WERI-Rb-1 (cell line): ENCODE measurements at regions not wholly inside any gene's neighbourhood (a gene's known extent, or its start where the extent isn't known, plus 50 kb on each side); places are given as distances from the start of the nearest gene placed in this dataset.
A peak's percentile ranks its signal among the peaks of the same experiment; 100 is the strongest.

Experiments used
- DNase-seq: peaks from one replicate; pipeline ENCODE4 v3.0.0-alpha.2; 2020
- H3K27ac ChIP-seq: fragments of 250-450 bp; sonication (Bioruptor Pico); 2 replicates; pipeline ENCODE4 v1.5.1; 2020; ENCODE audit warnings: mild to moderate bottlenecking, moderate library complexity
- H3K27me3 ChIP-seq: fragments of 250-450 bp; sonication (Bioruptor Pico); 2 replicates; pipeline ENCODE4 v1.5.1; 2021; ENCODE audit warnings: mild to moderate bottlenecking, low read depth, moderate library complexity; ENCODE audit not compliant: insufficient read depth, severe bottlenecking
- H3K36me3 ChIP-seq: fragments of 250-450 bp; sonication (Bioruptor Pico); 2 replicates; pipeline ENCODE4 v1.5.1; 2020; ENCODE audit warnings: mild to moderate bottlenecking, moderate library complexity
- H3K4me3 ChIP-seq: 2 replicates; pipeline ENCODE4 v1.5.1; 2011; ENCODE audit warnings: low read depth, mild to moderate bottlenecking, control low read depth, low read length
- H3K9me3 ChIP-seq: fragments of 250-450 bp; sonication (Bioruptor Pico); 2 replicates; pipeline ENCODE4 v1.5.1; 2021; ENCODE audit warnings: mild to moderate bottlenecking, moderate library complexity; ENCODE audit not compliant: severe bottlenecking
- TF ChIP-seq, protein P1 (sequence below): IDR thresholded peaks from 2 replicates; pipeline ENCODE4 v1.5.1; 2011; ENCODE audit warnings: low read depth, mild to moderate bottlenecking, control low read depth, inconsistent platforms, low read length

DNA sequence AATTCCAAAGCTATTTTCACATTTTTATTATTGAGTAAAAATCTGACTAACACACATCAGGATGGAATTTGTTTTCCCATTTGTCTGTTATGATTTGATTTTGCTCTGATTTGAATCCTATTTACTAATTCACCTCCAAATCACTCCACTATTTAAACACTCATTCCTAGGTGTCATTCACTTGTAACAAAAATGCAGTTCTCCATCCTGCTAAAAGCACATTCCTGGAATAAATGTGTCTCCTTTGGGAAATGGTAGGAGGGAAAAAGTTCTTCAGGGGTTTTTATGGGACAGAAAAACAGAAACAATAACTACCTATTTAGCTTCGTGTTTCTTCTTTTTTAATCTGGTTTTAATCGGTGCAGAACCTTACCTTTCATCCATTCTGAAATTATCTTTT lies 494.1 kb upstream of the CITED2 start:
- no peak for DNase-seq
- H3K4me3 ChIP-seq = no peak overlapping the region
- H3K27me3 ChIP-seq = no peaks in the 10 kb centered on the region
- H3K36me3 ChIP-seq = no peaks in the 10 kb centered on the region
- no peak overlapping the region for H3K27ac ChIP-seq
- H3K9me3 ChIP-seq = no peaks in the 10 kb centered on the region
- TF ChIP-seq, protein P1, sequence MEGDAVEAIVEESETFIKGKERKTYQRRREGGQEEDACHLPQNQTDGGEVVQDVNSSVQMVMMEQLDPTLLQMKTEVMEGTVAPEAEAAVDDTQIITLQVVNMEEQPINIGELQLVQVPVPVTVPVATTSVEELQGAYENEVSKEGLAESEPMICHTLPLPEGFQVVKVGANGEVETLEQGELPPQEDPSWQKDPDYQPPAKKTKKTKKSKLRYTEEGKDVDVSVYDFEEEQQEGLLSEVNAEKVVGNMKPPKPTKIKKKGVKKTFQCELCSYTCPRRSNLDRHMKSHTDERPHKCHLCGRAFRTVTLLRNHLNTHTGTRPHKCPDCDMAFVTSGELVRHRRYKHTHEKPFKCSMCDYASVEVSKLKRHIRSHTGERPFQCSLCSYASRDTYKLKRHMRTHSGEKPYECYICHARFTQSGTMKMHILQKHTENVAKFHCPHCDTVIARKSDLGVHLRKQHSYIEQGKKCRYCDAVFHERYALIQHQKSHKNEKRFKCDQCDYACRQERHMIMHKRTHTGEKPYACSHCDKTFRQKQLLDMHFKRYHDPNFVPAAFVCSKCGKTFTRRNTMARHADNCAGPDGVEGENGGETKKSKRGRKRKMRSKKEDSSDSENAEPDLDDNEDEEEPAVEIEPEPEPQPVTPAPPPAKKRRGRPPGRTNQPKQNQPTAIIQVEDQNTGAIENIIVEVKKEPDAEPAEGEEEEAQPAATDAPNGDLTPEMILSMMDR = no peak

DNA sequence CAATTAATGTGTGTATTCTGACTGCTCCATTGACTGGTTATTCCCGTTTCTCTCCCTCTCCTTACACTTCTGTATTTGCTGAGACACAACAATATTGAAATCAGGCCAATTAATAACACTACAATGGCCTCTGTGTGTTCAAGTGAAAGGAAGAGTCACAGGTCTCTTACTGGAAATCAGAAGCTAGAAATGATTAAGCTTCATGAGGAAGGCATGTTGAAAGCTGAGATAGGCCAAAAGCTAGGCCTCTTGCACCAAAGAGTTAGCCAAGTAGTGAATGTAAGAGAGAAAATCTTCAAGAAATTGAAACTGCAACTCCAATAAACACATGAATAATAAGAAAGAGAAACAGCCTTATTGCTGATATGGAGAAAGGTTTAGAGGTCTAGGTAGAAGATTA lies 489.5 kb upstream of the CITED2 start:
- Histone ChIP-seq H3K27ac (no peak overlapping the region), H3K9me3 (no peaks in the 10 kb centered on the region), H3K36me3 (no peaks in the 10 kb centered on the region), H3K27me3 (no peaks in the 10 kb centered on the region), H3K4me3 (no peak overlapping the region)
- TF ChIP-seq, protein P1 = no peak
- DNase-seq = no peak

DNA sequence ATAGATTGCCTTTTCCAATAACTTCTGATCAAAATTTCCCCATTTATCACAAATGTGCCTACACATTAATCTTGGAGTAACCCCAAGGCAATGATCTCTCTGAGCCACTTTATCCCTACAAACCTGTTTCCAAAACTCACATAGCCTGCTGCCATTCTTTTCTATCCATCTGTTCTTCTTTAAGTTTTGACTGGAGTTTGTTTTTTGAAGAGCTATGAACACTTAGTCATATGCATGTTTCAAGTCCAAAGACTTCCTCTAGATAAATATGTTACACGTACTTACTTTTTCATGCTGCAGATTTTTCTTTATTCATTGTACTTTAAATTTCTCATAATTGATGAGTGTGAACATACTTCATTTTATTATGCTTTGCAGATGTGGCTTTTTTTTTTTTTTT lies 488.9 kb upstream of the CITED2 start:
- Histone ChIP-seq H3K27me3 (no peaks in the 10 kb centered on the region), H3K9me3 (no peaks in the 10 kb centered on the region), H3K27ac (no peak overlapping the region), H3K4me3 (no peak overlapping the region), H3K36me3 (no peaks in the 10 kb centered on the region)
- TF ChIP-seq, protein P1 = no peak
- no peak for DNase-seq

DNA sequence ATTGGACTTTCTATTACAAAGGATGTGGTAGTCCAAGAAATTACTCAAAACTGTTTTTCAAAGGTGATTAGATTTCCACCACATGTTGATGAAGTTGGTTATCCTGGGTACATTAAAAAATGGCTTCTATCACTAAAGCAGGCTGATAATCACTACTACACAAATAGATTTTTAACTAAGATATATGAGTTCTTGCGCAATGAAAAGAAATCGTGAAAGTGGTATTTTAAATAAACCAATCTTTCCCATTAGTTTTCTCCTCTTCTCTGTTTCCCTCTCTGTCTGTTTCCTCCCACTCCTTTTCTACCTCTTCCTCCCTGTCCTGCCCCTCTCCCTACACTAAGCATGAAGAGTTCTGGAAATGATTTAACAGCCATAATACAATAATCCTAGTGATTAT lies 487.9 kb upstream of the CITED2 start:
- TF ChIP-seq, protein P1 = no peak
- H3K9me3 ChIP-seq = no peaks in the 10 kb centered on the region

DNA sequence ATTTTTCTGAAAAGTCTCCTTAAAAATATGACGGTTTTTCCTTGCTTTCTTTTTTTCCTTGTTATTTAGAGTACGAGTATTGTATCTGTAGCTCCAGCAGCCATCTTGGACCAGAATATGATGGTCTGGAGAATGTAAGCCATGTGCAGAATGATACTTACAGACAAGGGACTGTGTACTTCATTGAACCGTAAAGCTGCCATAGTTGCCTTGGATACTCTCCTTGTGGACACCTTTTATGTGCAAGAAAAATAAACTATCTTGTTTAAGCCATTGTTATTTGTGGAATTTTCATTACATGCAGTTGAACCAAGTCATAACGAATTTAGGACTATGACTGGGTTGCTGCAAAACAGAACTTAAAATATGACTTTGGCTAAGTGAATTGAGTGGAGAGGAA lies 485.8 kb upstream of the CITED2 start:
- H3K9me3 ChIP-seq = no peaks in the 10 kb centered on the region
- no peak for DNase-seq
- H3K27me3 ChIP-seq = no peaks in the 10 kb centered on the region
- no peak overlapping the region for H3K4me3 ChIP-seq
- TF ChIP-seq, protein P1 = no peak
- H3K36me3 ChIP-seq = no peaks in the 10 kb centered on the region
- H3K27ac ChIP-seq = no peak overlapping the region

More for the DNA sequence above, 487.9 kb upstream of the CITED2 start:
- DNase-seq = no peak
- Histone ChIP-seq H3K36me3 (no peaks in the 10 kb centered on the region), H3K27me3 (no peaks in the 10 kb centered on the region), H3K27ac (no peak overlapping the region), H3K4me3 (no peak overlapping the region)

DNA sequence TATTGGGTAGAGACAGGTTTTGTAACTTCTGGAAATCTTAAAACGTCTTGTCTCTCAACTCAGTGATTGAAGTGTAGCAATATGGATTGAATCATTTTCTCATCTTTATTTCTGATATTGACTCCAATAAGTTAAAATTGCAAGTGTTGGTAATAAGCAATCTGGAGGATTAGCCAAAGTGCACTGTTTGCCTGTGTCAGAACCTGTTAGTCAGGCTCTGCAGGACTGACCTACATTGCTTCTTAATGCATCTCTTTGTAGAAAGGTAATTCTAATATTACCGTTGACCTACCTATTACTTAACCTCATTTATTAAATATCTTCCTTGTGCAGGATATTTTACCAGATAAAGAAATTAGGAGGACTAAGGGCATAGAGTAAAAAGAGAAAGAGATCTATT lies 484.0 kb upstream of the CITED2 start:
- no peaks in the 10 kb centered on the region for H3K9me3 ChIP-seq
- H3K36me3 ChIP-seq = no peaks in the 10 kb centered on the region
- no peak overlapping the region for H3K4me3 ChIP-seq
- H3K27ac ChIP-seq = no peak overlapping the region
- peak; percentile 16 for DNase-seq
- H3K27me3 ChIP-seq = no peaks in the 10 kb centered on the region
- TF ChIP-seq, protein P1 = no peak
